Liver (tissue), 3 donors: ENCODE measurements at regions not wholly inside any gene's neighbourhood (a gene's known extent, or its start where the extent isn't known, plus 50 kb on each side); places are given as distances from the start of the nearest gene placed in this dataset.

Source experiments
- CTCF ChIP-seq: fragments of 150-350 bp; IDR thresholded peaks from 2 replicates; pipeline ENCODE4 v1.5.1; 2017; ENCODE audit warnings: improper control_type of control experiment, low read depth, low read length; ENCODE audit not compliant: missing input control
- EGR1 ChIP-seq, 2 donors: IDR thresholded peaks; 2 replicates each; pipeline ENCODE4 v1.6.1; 2016 to 2018; ENCODE audit warnings: antibody characterized with exemption in 2 of 2, low read depth in 2 of 2
- GABPA ChIP-seq, 2 donors: IDR thresholded peaks in 1 of 2; conservative IDR thresholded peaks in 1 of 2; 2 replicates each; pipeline ENCODE4 v1.6.1; 2016; ENCODE audit warnings: antibody characterized with exemption in 2 of 2, mild to moderate bottlenecking in 1 of 2, moderate library complexity in 1 of 2
- JUND ChIP-seq, 2 donors: IDR thresholded peaks; 2 replicates each; pipeline ENCODE4 v1.6.1; 2016; ENCODE audit warnings: antibody characterized with exemption in 2 of 2
- MAX ChIP-seq: IDR thresholded peaks from 2 replicates; pipeline ENCODE4 v1.6.1; 2016; ENCODE audit warnings: antibody characterized with exemption
- RAD21 ChIP-seq, 2 donors: IDR thresholded peaks; 2 replicates each; pipeline ENCODE4 v1.6.1; 2016; ENCODE audit warnings: antibody characterized with exemption in 2 of 2, mild to moderate bottlenecking in 2 of 2
- REST ChIP-seq: IDR thresholded peaks from 2 replicates; pipeline ENCODE4 v1.6.1; 2016; ENCODE audit warnings: antibody characterized with exemption, mild to moderate bottlenecking
- RXRA ChIP-seq, 2 donors: IDR thresholded peaks; 2 replicates each; pipeline ENCODE4 v1.6.1; 2017 to 2018; ENCODE audit warnings: antibody characterized with exemption in 2 of 2, mild to moderate bottlenecking in 1 of 2
- SP1 ChIP-seq: IDR thresholded peaks from 2 replicates; pipeline ENCODE4 v1.6.1; 2018; ENCODE audit warnings: antibody characterized with exemption, mild to moderate bottlenecking
- TAF1 ChIP-seq: conservative IDR thresholded peaks from 2 replicates; pipeline ENCODE4 v1.6.1; 2016; ENCODE audit warnings: antibody characterized with exemption, mild to moderate bottlenecking
- YY1 ChIP-seq: IDR thresholded peaks from 2 replicates; pipeline ENCODE4 v1.6.1; 2016; ENCODE audit warnings: antibody characterized with exemption, mild to moderate bottlenecking
- donor health status: healthy.
- donor health status: healthy.

GRCh38 chr12:94851396-94852028, 152.0 kb downstream of the NDUFA12 start:
- TF ChIP-seq CTCF: no peak
- no peak for TF ChIP-seq EGR1 (IDR thresholded peaks at IDR 0.05; ENCODE audit: low read depth in 2 of 2)
- no peak for TF ChIP-seq MAX
- no peak for TF ChIP-seq REST
- TF ChIP-seq RAD21 (IDR thresholded peaks at IDR 0.05): no peak
- TF ChIP-seq TAF1: no peak
- TF ChIP-seq YY1: no peak
- no peak for TF ChIP-seq SP1
- TF ChIP-seq GABPA (IDR thresholded peaks at IDR 0.05 in 1 of 2, conservative IDR thresholded peaks at IDR 0.05 in 1 of 2): no peak
- TF ChIP-seq JUND (IDR thresholded peaks at IDR 0.05): no peak
- TF ChIP-seq RXRA (IDR thresholded peaks at IDR 0.05): no peak
